ENCODE measurements at regions not wholly inside any gene's neighbourhood (a gene's known extent, or its start where the extent isn't known, plus 50 kb on each side); places are given as distances from the start of the nearest gene placed in this dataset.

GRCh38 chr10:64070241-64070640 lies 549.0 kb downstream of the REEP3 start:
- Mint-ChIP-seq H3K4me1 (no peaks in the 10 kb centered on the region), H3K9me3 (peaks cover 0 to 4% (median 0%) of the 10 kb centered on the region in 7 donors), H3K27ac (no peak overlapping the region), H3K36me3 (no peaks in the 10 kb centered on the region), H3K27me3 (no peaks in the 10 kb centered on the region), H3K4me3 (no peak overlapping the region)
- no peaks in the 10 kb centered on the region for H3K27me3 ChIP-seq (ENCODE audit: control insufficient read depth, insufficient read depth, low read length)
- no peaks in the 10 kb centered on the region for H3K36me3 ChIP-seq (ENCODE audit: control insufficient read depth, insufficient read depth, low read length)
- no peak for DNase-seq
- no peaks in the 10 kb centered on the region for H3K4me1 ChIP-seq (ENCODE audit: control insufficient read depth, insufficient read depth, low read length, poor library complexity, severe bottlenecking)
- no peaks in the 10 kb centered on the region for H3K9me3 ChIP-seq (ENCODE audit: control insufficient read depth in 2 of 2, low read length in 2 of 2)
- no peak overlapping the region for H3K27ac ChIP-seq (ENCODE audit: insufficient read depth, low read length, poor library complexity, severe bottlenecking)
- H3K4me3 ChIP-seq (ENCODE audit: low read depth, low read length), result no peak overlapping the region
- ATAC-seq (ENCODE audit: low read depth in 2 of 2), result no peak

DNA sequence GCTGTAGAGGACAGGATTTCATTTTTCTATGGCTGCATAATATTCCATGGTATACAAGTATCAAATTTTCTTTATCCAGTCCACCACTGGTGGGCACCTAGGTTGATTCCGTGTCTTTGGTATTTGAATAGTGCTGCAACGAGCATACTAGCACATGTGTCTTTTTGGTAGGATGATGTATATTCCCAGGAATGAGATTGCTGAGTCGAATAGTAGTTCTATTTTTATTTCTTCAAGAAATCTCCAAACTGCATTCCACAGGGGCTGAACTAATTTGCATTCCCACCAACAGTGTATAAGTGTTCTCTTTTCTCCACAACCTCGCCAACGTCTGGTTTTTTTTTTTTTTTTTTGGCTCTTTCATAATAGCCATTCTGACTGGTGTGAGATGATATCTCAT lies 550.0 kb downstream of the REEP3 start:
- DNase-seq, result no peak
- no peak overlapping the region for H3K4me3 Mint-ChIP-seq
- H3K27ac Mint-ChIP-seq, result no peak overlapping the region
- no peaks in the 10 kb centered on the region for H3K36me3 Mint-ChIP-seq
- Histone ChIP-seq H3K4me1 (ENCODE audit: control insufficient read depth, insufficient read depth, low read length, poor library complexity, severe bottlenecking) (no peaks in the 10 kb centered on the region), H3K36me3 (ENCODE audit: control insufficient read depth, insufficient read depth, low read length) (no peaks in the 10 kb centered on the region), H3K4me3 (ENCODE audit: low read depth, low read length) (no peak overlapping the region), H3K27me3 (ENCODE audit: control insufficient read depth, insufficient read depth, low read length) (no peaks in the 10 kb centered on the region), H3K9me3 (ENCODE audit: control insufficient read depth in 2 of 2, low read length in 2 of 2) (no peaks in the 10 kb centered on the region), H3K27ac (ENCODE audit: insufficient read depth, low read length, poor library complexity, severe bottlenecking) (no peak overlapping the region)
- no peaks in the 10 kb centered on the region for H3K27me3 Mint-ChIP-seq
- peaks cover 0 to 4% (median 0%) of the 10 kb centered on the region in 7 donors for H3K9me3 Mint-ChIP-seq
- ATAC-seq (ENCODE audit: low read depth in 2 of 2), result no peak
- no peaks in the 10 kb centered on the region for H3K4me1 Mint-ChIP-seq

DNA sequence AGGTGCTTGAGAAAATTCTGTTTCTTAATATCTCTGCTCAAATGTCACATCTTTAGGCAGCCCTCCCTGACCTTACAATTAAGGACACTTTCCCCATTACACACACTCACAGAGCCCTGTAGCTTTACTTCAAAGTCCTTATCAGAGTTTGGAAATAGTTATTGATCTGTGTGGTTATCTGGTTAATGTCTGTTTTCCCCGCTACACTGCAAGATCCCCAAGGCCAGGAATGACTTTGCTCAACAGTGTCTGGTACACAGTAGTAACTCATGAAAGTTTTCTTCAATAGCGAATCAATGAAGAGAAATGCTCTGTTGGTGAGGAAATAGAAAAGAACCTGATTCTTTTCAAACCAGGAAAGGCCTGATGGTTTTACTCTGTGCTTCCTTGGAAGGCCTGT lies 554.4 kb downstream of the REEP3 start:
- Mint-ChIP-seq H3K27me3 (no peaks in the 10 kb centered on the region), H3K4me1 (no peaks in the 10 kb centered on the region), H3K9me3 (peaks cover 0 to 2% (median 0%) of the 10 kb centered on the region in 7 donors), H3K4me3 (no peak overlapping the region), H3K27ac (no peak overlapping the region), H3K36me3 (no peaks in the 10 kb centered on the region)
- DNase-seq (no peak), ATAC-seq (ENCODE audit: low read depth in 2 of 2) (no peak)
- Histone ChIP-seq H3K27me3 (ENCODE audit: control insufficient read depth, insufficient read depth, low read length) (no peaks in the 10 kb centered on the region), H3K4me1 (ENCODE audit: control insufficient read depth, insufficient read depth, low read length, poor library complexity, severe bottlenecking) (no peaks in the 10 kb centered on the region), H3K36me3 (ENCODE audit: control insufficient read depth, insufficient read depth, low read length) (no peaks in the 10 kb centered on the region), H3K27ac (ENCODE audit: insufficient read depth, low read length, poor library complexity, severe bottlenecking) (no peak overlapping the region), H3K9me3 (ENCODE audit: control insufficient read depth in 2 of 2, low read length in 2 of 2) (no peaks in the 10 kb centered on the region), H3K4me3 (ENCODE audit: low read depth, low read length) (no peak overlapping the region)

- Histone ChIP-seq H3K4me3 (ENCODE audit: low read depth, low read length) (no peak overlapping the region), H3K4me1 (ENCODE audit: control insufficient read depth, insufficient read depth, low read length, poor library complexity, severe bottlenecking) (no peaks in the 10 kb centered on the region), H3K27ac (ENCODE audit: insufficient read depth, low read length, poor library complexity, severe bottlenecking) (no peak overlapping the region), H3K36me3 (ENCODE audit: control insufficient read depth, insufficient read depth, low read length) (no peaks in the 10 kb centered on the region), H3K27me3 (ENCODE audit: control insufficient read depth, insufficient read depth, low read length) (no peaks in the 10 kb centered on the region), H3K9me3 (ENCODE audit: control insufficient read depth in 2 of 2, low read length in 2 of 2) (no peaks in the 10 kb centered on the region)
- no peak for ATAC-seq (ENCODE audit: low read depth in 2 of 2)
- Mint-ChIP-seq H3K27ac (no peak overlapping the region), H3K4me3 (no peak overlapping the region), H3K4me1 (no peaks in the 10 kb centered on the region), H3K27me3 (no peaks in the 10 kb centered on the region), H3K9me3 (peaks cover 0 to 2% (median 0%) of the 10 kb centered on the region in 7 donors), H3K36me3 (no peaks in the 10 kb centered on the region)
- DNase-seq, result no peak
Measured at GRCh38 chr10:64076322-64076940, 555.2 kb downstream of the REEP3 start.

DNA sequence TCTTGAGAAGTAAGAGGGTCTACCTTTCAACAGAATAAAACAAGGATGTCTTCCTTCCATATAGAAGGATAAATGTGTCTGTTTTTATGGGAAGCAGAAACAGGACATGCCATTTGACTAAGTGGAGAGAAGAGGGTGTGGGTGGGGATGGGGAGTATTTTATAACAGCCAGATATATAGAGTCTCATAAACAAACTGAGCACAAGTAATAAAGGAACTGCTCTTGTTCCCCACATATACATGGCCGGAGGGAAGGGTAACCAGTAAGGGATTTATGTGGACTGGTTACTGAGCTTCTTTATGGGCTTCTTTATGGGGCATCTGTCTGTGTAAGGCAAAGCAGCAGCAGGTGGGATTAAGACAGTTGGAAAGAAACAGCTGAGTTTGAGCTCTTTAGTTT lies 558.1 kb downstream of the REEP3 start:
- H3K4me1 ChIP-seq (ENCODE audit: control insufficient read depth, insufficient read depth, low read length, poor library complexity, severe bottlenecking), result no peaks in the 10 kb centered on the region
- no peaks in the 10 kb centered on the region for H3K9me3 ChIP-seq (ENCODE audit: control insufficient read depth in 2 of 2, low read length in 2 of 2)
- H3K4me1 Mint-ChIP-seq, result no peaks in the 10 kb centered on the region
- no peaks in the 10 kb centered on the region for H3K36me3 ChIP-seq (ENCODE audit: control insufficient read depth, insufficient read depth, low read length)
- ATAC-seq (ENCODE audit: low read depth in 2 of 2), result no peak
- H3K9me3 Mint-ChIP-seq, result peaks cover 0 to 2% (median 0%) of the 10 kb centered on the region in 7 donors
- H3K4me3 ChIP-seq (ENCODE audit: low read depth, low read length), result no peak overlapping the region
- no peak overlapping the region for H3K4me3 Mint-ChIP-seq
- no peaks in the 10 kb centered on the region for H3K27me3 Mint-ChIP-seq
- H3K27ac ChIP-seq (ENCODE audit: insufficient read depth, low read length, poor library complexity, severe bottlenecking), result no peak overlapping the region
- no peak overlapping the region for H3K27ac Mint-ChIP-seq
- DNase-seq, result no peak
- no peaks in the 10 kb centered on the region for H3K36me3 Mint-ChIP-seq
- no peaks in the 10 kb centered on the region for H3K27me3 ChIP-seq (ENCODE audit: control insufficient read depth, insufficient read depth, low read length)

DNA sequence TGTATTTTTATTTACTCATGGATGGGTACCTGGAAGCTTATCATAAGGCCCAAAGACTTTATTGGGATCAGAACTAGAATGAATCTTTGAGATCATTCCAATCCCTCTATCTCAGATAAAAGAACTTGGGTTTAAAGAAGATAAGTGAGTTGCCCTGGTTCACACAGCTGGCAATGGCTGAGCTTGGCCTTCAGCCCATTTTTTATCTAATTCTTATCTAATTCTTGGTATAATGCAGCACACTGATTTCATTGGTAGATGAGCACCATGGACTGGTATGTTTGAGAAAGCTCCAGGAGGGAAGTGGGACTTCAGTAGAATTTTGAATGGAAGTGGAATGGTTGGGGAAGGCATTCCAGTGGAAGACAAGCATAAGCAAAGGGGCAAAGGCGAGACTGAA lies 558.9 kb downstream of the REEP3 start:
- DNase-seq (no peak), ATAC-seq (ENCODE audit: low read depth in 2 of 2) (no peak)
- H3K36me3 Mint-ChIP-seq, result no peaks in the 10 kb centered on the region
- Histone ChIP-seq H3K36me3 (ENCODE audit: control insufficient read depth, insufficient read depth, low read length) (no peaks in the 10 kb centered on the region), H3K9me3 (ENCODE audit: control insufficient read depth in 2 of 2, low read length in 2 of 2) (no peaks in the 10 kb centered on the region), H3K4me3 (ENCODE audit: low read depth, low read length) (no peak overlapping the region), H3K4me1 (ENCODE audit: control insufficient read depth, insufficient read depth, low read length, poor library complexity, severe bottlenecking) (no peaks in the 10 kb centered on the region), H3K27ac (ENCODE audit: insufficient read depth, low read length, poor library complexity, severe bottlenecking) (no peak overlapping the region), H3K27me3 (ENCODE audit: control insufficient read depth, insufficient read depth, low read length) (no peaks in the 10 kb centered on the region)
- peaks cover 0 to 2% (median 0%) of the 10 kb centered on the region in 7 donors for H3K9me3 Mint-ChIP-seq
- no peaks in the 10 kb centered on the region for H3K27me3 Mint-ChIP-seq
- H3K4me1 Mint-ChIP-seq, result no peaks in the 10 kb centered on the region
- H3K27ac Mint-ChIP-seq, result no peak overlapping the region
- H3K4me3 Mint-ChIP-seq, result no peak overlapping the region

DNA sequence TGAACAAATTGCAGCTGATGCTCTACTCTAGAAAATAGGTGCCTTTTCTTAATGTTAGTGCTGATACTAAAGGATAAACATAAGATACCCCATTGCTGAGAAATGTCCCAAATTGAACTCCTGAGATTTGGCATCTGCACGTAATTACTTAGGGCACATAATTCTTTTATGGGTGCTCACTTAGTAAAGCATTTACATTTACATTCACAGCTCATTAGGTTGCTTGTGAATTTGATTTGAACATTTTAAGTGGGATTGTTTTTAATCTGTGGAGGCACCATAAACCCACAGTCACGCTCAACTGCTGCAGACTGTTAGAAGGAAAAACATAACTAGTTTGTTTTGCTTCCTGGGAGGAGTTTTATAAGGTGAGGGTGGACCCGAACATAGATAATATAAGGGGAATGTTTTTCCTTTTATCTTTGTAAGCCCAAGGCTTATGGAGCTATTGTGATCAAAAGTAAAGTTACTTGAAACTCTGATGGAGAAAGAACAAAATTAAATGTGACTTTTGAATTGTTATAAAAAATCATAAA lies 560.8 kb downstream of the REEP3 start:
- no peaks in the 10 kb centered on the region for H3K27me3 Mint-ChIP-seq
- H3K36me3 Mint-ChIP-seq, result no peaks in the 10 kb centered on the region
- H3K27me3 ChIP-seq (ENCODE audit: control insufficient read depth, insufficient read depth, low read length), result no peaks in the 10 kb centered on the region
- no peaks in the 10 kb centered on the region for H3K4me1 Mint-ChIP-seq
- ATAC-seq (ENCODE audit: low read depth in 2 of 2) (no peak), DNase-seq (no peak)
- no peak overlapping the region for H3K27ac Mint-ChIP-seq
- no peak overlapping the region for H3K27ac ChIP-seq (ENCODE audit: insufficient read depth, low read length, poor library complexity, severe bottlenecking)
- no peak overlapping the region for H3K4me3 Mint-ChIP-seq
- no peaks in the 10 kb centered on the region for H3K4me1 ChIP-seq (ENCODE audit: control insufficient read depth, insufficient read depth, low read length, poor library complexity, severe bottlenecking)
- H3K4me3 ChIP-seq (ENCODE audit: low read depth, low read length), result no peak overlapping the region
- H3K36me3 ChIP-seq (ENCODE audit: control insufficient read depth, insufficient read depth, low read length), result no peaks in the 10 kb centered on the region
- H3K9me3 Mint-ChIP-seq, result peaks cover 0 to 2% (median 0%) of the 10 kb centered on the region in 7 donors
- no peaks in the 10 kb centered on the region for H3K9me3 ChIP-seq (ENCODE audit: control insufficient read depth in 2 of 2, low read length in 2 of 2)

- ATAC-seq (ENCODE audit: low read depth in 2 of 2), result no peak
- no peaks in the 10 kb centered on the region for H3K9me3 ChIP-seq (ENCODE audit: control insufficient read depth in 2 of 2, low read length in 2 of 2)
Measured at GRCh38 chr10:64086083-64086767, 565.0 kb downstream of the REEP3 start.

More at GRCh38 chr10:64086083-64086767, 565.0 kb downstream of the REEP3 start:
- no peak for DNase-seq
- Histone ChIP-seq H3K36me3 (ENCODE audit: control insufficient read depth, insufficient read depth, low read length) (no peaks in the 10 kb centered on the region), H3K4me3 (ENCODE audit: low read depth, low read length) (no peak overlapping the region), H3K27me3 (ENCODE audit: control insufficient read depth, insufficient read depth, low read length) (no peaks in the 10 kb centered on the region), H3K27ac (ENCODE audit: insufficient read depth, low read length, poor library complexity, severe bottlenecking) (no peak overlapping the region), H3K4me1 (ENCODE audit: control insufficient read depth, insufficient read depth, low read length, poor library complexity, severe bottlenecking) (no peaks in the 10 kb centered on the region)
- Mint-ChIP-seq H3K4me1 (no peaks in the 10 kb centered on the region), H3K4me3 (no peak overlapping the region), H3K36me3 (no peaks in the 10 kb centered on the region), H3K9me3 (no peaks in the 10 kb centered on the region), H3K27ac (no peak overlapping the region), H3K27me3 (no peaks in the 10 kb centered on the region)
